Naive thymus-derived CD4-positive, alpha-beta T cell (primary cell): ENCODE measurements at regions not wholly inside any gene's neighbourhood (a gene's known extent, or its start where the extent isn't known, plus 50 kb on each side); places are given as distances from the start of the nearest gene placed in this dataset.

Source experiments
- ATAC-seq: fragments of 150-1000 bp; cut with Tn5 transposase; 2 replicates; pipeline ENCODE4 v1.10.0; 2021; ENCODE audit warnings: mild to moderate bottlenecking, moderate library complexity
- CTCF ChIA-PET: fragments of 350-600 bp; sonication (Branson Sonifier 250); formaldehyde crosslinking; loops from one replicate; lab custom pipeline; 2021; ENCODE audit warnings: antibody characterized with exemption; lab: Charles Lee
- POLR2A ChIA-PET: fragments of 350-600 bp; sonication (Branson Sonifier 250); formaldehyde crosslinking; loops from one replicate; lab custom pipeline; 2021; ENCODE audit warnings: antibody characterized with exemption, inconsistent platforms; lab: Charles Lee
- DNase-seq, 9 donors: peaks; one replicate each; pipeline versions ENCODE4 v3.0.0 to v3.0.0-alpha.2; 2020 to 2022; ENCODE audit warnings: mixed read lengths in 1 of 9
- H3K27ac ChIP-seq: one replicate; pipeline ENCODE4 v1.7.0; 2013; ENCODE audit warnings: mild to moderate bottlenecking, low read depth, low read length, moderate library complexity
- H3K27me3 ChIP-seq, 2 donors: one replicate each; pipeline ENCODE4 v1.7.0; 2013; ENCODE audit warnings: low read length in 2 of 2, mild to moderate bottlenecking in 2 of 2, moderate library complexity in 2 of 2; ENCODE audit not compliant: control insufficient read depth in 2 of 2, insufficient read depth in 2 of 2
- H3K36me3 ChIP-seq, 3 experiments: 1 replicate in 2 of 3; 2 replicates in 1 of 3; pipeline ENCODE4 v1.7.0; 2013; ENCODE audit warnings: low read length in 3 of 3, mild to moderate bottlenecking in 3 of 3, moderate library complexity in 1 of 3; ENCODE audit not compliant: insufficient read depth in 3 of 3, control insufficient read depth in 2 of 3
- H3K4me1 ChIP-seq, 2 donors: one replicate each; pipeline ENCODE4 v1.7.0; 2013; ENCODE audit warnings: low read length in 2 of 2, mild to moderate bottlenecking in 2 of 2, moderate library complexity in 1 of 2; ENCODE audit not compliant: control insufficient read depth in 2 of 2, insufficient read depth in 2 of 2
- H3K4me3 ChIP-seq: 2 replicates; pipeline ENCODE4 v1.7.0; 2013; ENCODE audit warnings: mild to moderate bottlenecking, low read length
- H3K9me3 ChIP-seq, 3 experiments: 1 replicate in 2 of 3; 2 replicates in 1 of 3; pipeline ENCODE4 v1.7.0; 2013; ENCODE audit warnings: low read length in 3 of 3; ENCODE audit not compliant: control insufficient read depth in 2 of 3
- H3K27ac Mint-ChIP-seq, 9 donors: one replicate each; pipeline ENCODE4 v1.8.0; 2020 to 2022; ENCODE audit warnings: mixed read lengths in 9 of 9, mild to moderate bottlenecking in 8 of 9, moderate library complexity in 5 of 9, inconsistent platforms in 2 of 9
- H3K27me3 Mint-ChIP-seq, 5 donors: one replicate each; pipeline ENCODE4 v1.8.0; 2021 to 2022; ENCODE audit warnings: mixed read lengths in 5 of 5, mild to moderate bottlenecking in 1 of 5
- H3K36me3 Mint-ChIP-seq, 5 donors: one replicate each; pipeline ENCODE4 v1.8.0; 2020 to 2022; ENCODE audit warnings: mixed read lengths in 5 of 5, mild to moderate bottlenecking in 3 of 5, inconsistent platforms in 1 of 5
- H3K4me1 Mint-ChIP-seq, 7 donors: one replicate each; pipeline ENCODE4 v1.8.0; 2020 to 2022; ENCODE audit warnings: mixed read lengths in 7 of 7, mild to moderate bottlenecking in 3 of 7, inconsistent platforms in 1 of 7
- H3K4me3 Mint-ChIP-seq, 10 donors: one replicate each; pipeline ENCODE4 v1.8.0; 2020 to 2022; ENCODE audit warnings: mild to moderate bottlenecking in 10 of 10, mixed read lengths in 10 of 10, moderate library complexity in 6 of 10, inconsistent platforms in 2 of 10
- H3K9me3 Mint-ChIP-seq, 11 donors: one replicate each; pipeline ENCODE4 v1.8.0; 2020 to 2022; ENCODE audit warnings: mixed read lengths in 11 of 11, mild to moderate bottlenecking in 4 of 11, inconsistent platforms in 1 of 11, moderate library complexity in 1 of 11
- intact Hi-C, 2 donors: fragments of 100-400 bp; cut with micrococcal nuclease; formaldehyde crosslinking; loops; one replicate each; pipeline ENCODE4 v1.15.1; 2023

GRCh38 chr2:138831154-138831553, 51.0 kb upstream of the NXPH2 start:
- no peak overlapping the region for H3K27ac Mint-ChIP-seq
- no peaks in the 10 kb centered on the region for H3K36me3 Mint-ChIP-seq
- Histone ChIP-seq H3K9me3 (no peaks in the 10 kb centered on the region), H3K27me3 (no peaks in the 10 kb centered on the region), H3K4me1 (no peaks in the 10 kb centered on the region), H3K36me3 (no peaks in the 10 kb centered on the region), H3K27ac (no peak overlapping the region), H3K4me3 (no peak overlapping the region)
- ChIA-PET CTCF (no interaction called here), POLR2A (no interaction called here)
- no peaks in the 10 kb centered on the region for H3K9me3 Mint-ChIP-seq
- H3K4me1 Mint-ChIP-seq: peaks cover 0 to 3% (median 0%) of the 10 kb centered on the region in 7 donors
- H3K4me3 Mint-ChIP-seq: no peak overlapping the region
- no peak for DNase-seq
- peaks cover 0 to 14% (median 7%) of the 10 kb centered on the region in 5 donors for H3K27me3 Mint-ChIP-seq
- no peak for ATAC-seq
- intact Hi-C loops: no loop called here

GRCh38 chr2:138830547-138830946, 50.4 kb upstream of the NXPH2 start:
- Histone ChIP-seq H3K27ac (no peak overlapping the region), H3K36me3 (no peaks in the 10 kb centered on the region), H3K27me3 (no peaks in the 10 kb centered on the region), H3K4me3 (no peak overlapping the region), H3K9me3 (no peaks in the 10 kb centered on the region), H3K4me1 (no peaks in the 10 kb centered on the region)
- ATAC-seq (no peak), DNase-seq (no peak)
- Mint-ChIP-seq H3K4me1 (peaks cover 0 to 3% (median 0%) of the 10 kb centered on the region in 7 donors), H3K27me3 (peaks cover 0 to 17% (median 7%) of the 10 kb centered on the region in 5 donors), H3K27ac (no peak overlapping the region), H3K4me3 (no peak overlapping the region), H3K36me3 (no peaks in the 10 kb centered on the region), H3K9me3 (no peaks in the 10 kb centered on the region)
- ChIA-PET POLR2A (no interaction called here), CTCF (no interaction called here)
- intact Hi-C loops: no loop called here
